ENCODE measurements at regions not wholly inside any gene's neighbourhood (a gene's known extent, or its start where the extent isn't known, plus 50 kb on each side); places are given as distances from the start of the nearest gene placed in this dataset.

DNA sequence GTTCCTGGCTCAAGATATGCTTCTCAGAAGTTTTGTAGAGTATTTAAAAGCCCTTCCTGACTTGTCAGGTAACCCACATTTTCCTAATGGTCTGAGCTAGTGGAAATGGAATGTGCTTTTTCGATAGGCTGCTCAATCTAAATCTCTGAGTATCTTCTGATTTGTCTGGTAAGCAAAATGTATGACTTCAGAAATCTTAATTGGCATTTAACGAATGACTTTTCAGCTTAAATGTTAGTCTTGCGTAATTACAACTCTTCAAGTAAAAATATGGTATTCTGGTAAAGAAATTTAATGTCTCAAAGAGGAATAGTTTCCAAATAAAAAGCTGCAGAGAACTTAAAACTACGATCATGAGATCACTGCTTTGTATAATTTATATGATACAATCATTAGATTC lies 379.1 kb downstream of the ANKRD50 start:
- TF ChIP-seq, protein P1, sequence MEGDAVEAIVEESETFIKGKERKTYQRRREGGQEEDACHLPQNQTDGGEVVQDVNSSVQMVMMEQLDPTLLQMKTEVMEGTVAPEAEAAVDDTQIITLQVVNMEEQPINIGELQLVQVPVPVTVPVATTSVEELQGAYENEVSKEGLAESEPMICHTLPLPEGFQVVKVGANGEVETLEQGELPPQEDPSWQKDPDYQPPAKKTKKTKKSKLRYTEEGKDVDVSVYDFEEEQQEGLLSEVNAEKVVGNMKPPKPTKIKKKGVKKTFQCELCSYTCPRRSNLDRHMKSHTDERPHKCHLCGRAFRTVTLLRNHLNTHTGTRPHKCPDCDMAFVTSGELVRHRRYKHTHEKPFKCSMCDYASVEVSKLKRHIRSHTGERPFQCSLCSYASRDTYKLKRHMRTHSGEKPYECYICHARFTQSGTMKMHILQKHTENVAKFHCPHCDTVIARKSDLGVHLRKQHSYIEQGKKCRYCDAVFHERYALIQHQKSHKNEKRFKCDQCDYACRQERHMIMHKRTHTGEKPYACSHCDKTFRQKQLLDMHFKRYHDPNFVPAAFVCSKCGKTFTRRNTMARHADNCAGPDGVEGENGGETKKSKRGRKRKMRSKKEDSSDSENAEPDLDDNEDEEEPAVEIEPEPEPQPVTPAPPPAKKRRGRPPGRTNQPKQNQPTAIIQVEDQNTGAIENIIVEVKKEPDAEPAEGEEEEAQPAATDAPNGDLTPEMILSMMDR (IDR thresholded peaks at IDR 0.05): no peak
- TF ChIP-seq EP300 (IDR thresholded peaks at IDR 0.05): no peak
